CD4-positive, alpha-beta T cell treated with Interleukin-10 for 1 hour (primary cell): ENCODE measurements at regions not wholly inside any gene's neighbourhood (a gene's known extent, or its start where the extent isn't known, plus 50 kb on each side); places are given as distances from the start of the nearest gene placed in this dataset.

ENCODE experiments used
- DNase-seq: peaks from one replicate; pipeline ENCODE4 v3.0.0-alpha.2; 2020

- DNase-seq, result no peak
Observed at GRCh38 chr5:52504584-52505240, 283.0 kb upstream of the ITGA1 start.

GRCh38 chr5:52517667-52518066 is 270.0 kb upstream of the ITGA1 start:
- DNase-seq, result no peak

GRCh38 chr5:52520171-52520570 is 267.5 kb upstream of the ITGA1 start:
- no peak for DNase-seq

- no peak for DNase-seq
Observed at GRCh38 chr5:52521236-52521635, 266.5 kb upstream of the ITGA1 start.

- no peak for DNase-seq
Observed at GRCh38 chr5:52523701-52524100, 264.0 kb upstream of the ITGA1 start.

- no peak for DNase-seq
Observed at GRCh38 chr5:52531105-52531504, 256.6 kb upstream of the ITGA1 start.

- no peak for DNase-seq
Observed at GRCh38 chr5:52543594-52543993, 244.1 kb upstream of the ITGA1 start.

- no peak for DNase-seq
Observed at GRCh38 chr5:52544738-52545137, 243.0 kb upstream of the ITGA1 start.

GRCh38 chr5:52554293-52554692 is 233.4 kb upstream of the ITGA1 start:
- DNase-seq, result no peak

GRCh38 chr5:52560366-52560765 is 227.3 kb upstream of the ITGA1 start:
- no peak for DNase-seq

- DNase-seq, result no peak
Observed at GRCh38 chr5:52562473-52562872, 225.2 kb upstream of the ITGA1 start.

- DNase-seq, result no peak
Observed at GRCh38 chr5:52564587-52564986, 223.1 kb upstream of the ITGA1 start.

GRCh38 chr5:52577546-52577945 is 210.2 kb upstream of the ITGA1 start:
- DNase-seq, result no peak

GRCh38 chr5:52579391-52579790 is 208.3 kb upstream of the ITGA1 start:
- DNase-seq, result no peak

- DNase-seq, result no peak
Observed at GRCh38 chr5:52580921-52581320, 206.8 kb upstream of the ITGA1 start.

GRCh38 chr5:52582313-52582712 is 205.4 kb upstream of the ITGA1 start:
- DNase-seq, result no peak

GRCh38 chr5:52587131-52587530 is 200.6 kb upstream of the ITGA1 start:
- no peak for DNase-seq

- no peak for DNase-seq
Observed at GRCh38 chr5:52597625-52598024, 190.1 kb upstream of the ITGA1 start.

- DNase-seq, result no peak
Observed at GRCh38 chr5:52598968-52599367, 188.7 kb upstream of the ITGA1 start.

GRCh38 chr5:52603778-52604554 is 183.8 kb upstream of the ITGA1 start:
- no peak for DNase-seq

- DNase-seq, result no peak
Observed at GRCh38 chr5:52605317-52606313, 182.1 kb upstream of the ITGA1 start.

GRCh38 chr5:52607227-52607824 is 180.4 kb upstream of the ITGA1 start:
- DNase-seq, result no peak

- no peak for DNase-seq
Observed at GRCh38 chr5:52620315-52620714, 167.4 kb upstream of the ITGA1 start.
